RWPE1 (cell line): ENCODE measurements at regions not wholly inside any gene's neighbourhood (a gene's known extent, or its start where the extent isn't known, plus 50 kb on each side); places are given as distances from the start of the nearest gene placed in this dataset.

Source experiments
- CTCF ChIA-PET: fragments of 350-600 bp; sonication (Branson Sonifier 250); formaldehyde crosslinking; extraction: SDS; loops from one replicate; lab custom pipeline; 2021; lab: Yijun Ruan, JAX
- POLR2A ChIA-PET: fragments of 400-600 bp; formaldehyde crosslinking; extraction: SDS; loops from one replicate; lab custom pipeline; 2020; ENCODE audit warnings: antibody characterized with exemption; ENCODE audit not compliant: low non-redundant PET; lab: Yijun Ruan, JAX
- DNase-seq: peaks from one replicate; pipeline ENCODE4 v3.0.0; 2012; ENCODE audit warnings: low spot score
- H3K27ac ChIP-seq: fragments of 450-650 bp; 2 replicates; pipeline ENCODE4 v1.5.1; 2017
- CTCF ChIP-seq: fragments of 450-650 bp; conservative IDR thresholded peaks from 2 replicates; pipeline ENCODE4 v1.5.1; 2017; ENCODE audit warnings: low read depth, mild to moderate bottlenecking

GRCh38 chrX:121854614-121854911, 807.2 kb downstream of the GLUD2 start:
- no peak for DNase-seq
- ChIA-PET POLR2A (no interaction called here), CTCF (no interaction called here)
- TF ChIP-seq CTCF: no peak
- no peak overlapping the region for H3K27ac ChIP-seq

- POLR2A ChIA-PET: no interaction called here
- no peak for DNase-seq
- CTCF ChIA-PET: no interaction called here
- no peak for TF ChIP-seq CTCF
- H3K27ac ChIP-seq: no peak overlapping the region
Measured at GRCh38 chrX:121858867-121859647, 811.6 kb downstream of the GLUD2 start.

GRCh38 chrX:121863976-121864375, 816.6 kb downstream of the GLUD2 start:
- H3K27ac ChIP-seq: no peak overlapping the region
- ChIA-PET CTCF (no interaction called here), POLR2A (no interaction called here)
- TF ChIP-seq CTCF: no peak
- DNase-seq: no peak

- no peak overlapping the region for H3K27ac ChIP-seq
- POLR2A ChIA-PET: no interaction called here
- CTCF ChIA-PET: no interaction called here
- TF ChIP-seq CTCF: no peak
- DNase-seq: no peak
Measured at GRCh38 chrX:121864561-121864960, 817.2 kb downstream of the GLUD2 start.

- H3K27ac ChIP-seq: no peak overlapping the region
- CTCF ChIA-PET: no interaction called here
- DNase-seq: no peak
- POLR2A ChIA-PET: no interaction called here
- TF ChIP-seq CTCF: no peak
Measured at GRCh38 chrX:121869876-121870477, 822.6 kb downstream of the GLUD2 start.

- CTCF ChIA-PET: no interaction called here
- DNase-seq: no peak
- POLR2A ChIA-PET: no interaction called here
- no peak for TF ChIP-seq CTCF
- H3K27ac ChIP-seq: no peak overlapping the region
Measured at GRCh38 chrX:121871122-121871521, 823.7 kb downstream of the GLUD2 start.
